ENCODE measurements at regions not wholly inside any gene's neighbourhood (a gene's known extent, or its start where the extent isn't known, plus 50 kb on each side); places are given as distances from the start of the nearest gene placed in this dataset.

GRCh38 chr20:19108155-19108554 is 104.3 kb upstream of the SLC24A3 start:
- no peak for TF ChIP-seq CTCF (IDR thresholded peaks at IDR 0.05)
- TF ChIP-seq POLR2A (IDR thresholded peaks at IDR 0.05): no peak
- no peak for TF ChIP-seq EP300 (IDR thresholded peaks at IDR 0.05)
